Progenitor cell of endocrine pancreas (in vitro differentiated cells): ENCODE measurements at regions not wholly inside any gene's neighbourhood (a gene's known extent, or its start where the extent isn't known, plus 50 kb on each side); places are given as distances from the start of the nearest gene placed in this dataset.

ENCODE experiments used
- DNase-seq: peaks from one replicate; pipeline ENCODE4 v3.0.0; 2021; ENCODE audit warnings: low spot score; ENCODE audit not compliant: unreplicated experiment
- H3K27ac Mint-ChIP-seq: 2 replicates; pipeline ENCODE4 v1.8.0; 2021; ENCODE audit warnings: mild to moderate bottlenecking, moderate library complexity, mixed read lengths
- H3K27me3 Mint-ChIP-seq: 2 replicates; pipeline ENCODE4 v1.8.0; 2021; ENCODE audit warnings: mixed read lengths
- H3K36me3 Mint-ChIP-seq: 2 replicates; pipeline ENCODE4 v1.8.0; 2022; ENCODE audit warnings: mixed read lengths; ENCODE audit not compliant: insufficient read depth
- H3K4me1 Mint-ChIP-seq: 2 replicates; pipeline ENCODE4 v1.8.0; 2021; ENCODE audit warnings: low read depth, mixed read lengths
- H3K4me3 Mint-ChIP-seq: 2 replicates; pipeline ENCODE4 v1.8.0; 2021; ENCODE audit warnings: low read depth, mild to moderate bottlenecking, moderate library complexity, mixed read lengths
- H3K9me3 Mint-ChIP-seq: 2 replicates; pipeline ENCODE4 v1.8.0; 2021; ENCODE audit warnings: low read depth, mixed read lengths
- CTCF ChIP-seq: fragments of 200-600 bp; sonication (generic); IDR thresholded peaks from one replicate; pipeline ENCODE4 v1.5.0; 2021; ENCODE audit warnings: antibody characterized with exemption, mild to moderate bottlenecking; ENCODE audit not compliant: unreplicated experiment

GRCh38 chr5:128813317-128814070 lies 151.8 kb upstream of the SLC27A6 start:
- Mint-ChIP-seq H3K36me3 (no peaks in the 10 kb centered on the region), H3K4me1 (no peaks in the 10 kb centered on the region), H3K27ac (no peak overlapping the region), H3K27me3 (no peaks in the 10 kb centered on the region), H3K4me3 (no peak overlapping the region), H3K9me3 (peaks cover 3% of the 10 kb centered on the region)
- DNase-seq, result no peak
- TF ChIP-seq CTCF, result no peak

- TF ChIP-seq CTCF, result no peak
- Mint-ChIP-seq H3K9me3 (no peaks in the 10 kb centered on the region), H3K4me1 (no peaks in the 10 kb centered on the region), H3K36me3 (no peaks in the 10 kb centered on the region), H3K27me3 (no peaks in the 10 kb centered on the region), H3K4me3 (no peak overlapping the region), H3K27ac (no peak overlapping the region)
- DNase-seq, result no peak
These were observed 150.1 kb upstream of the SLC27A6 start for GRCh38 chr5:128815201-128815600.

- no peaks in the 10 kb centered on the region for H3K27me3 Mint-ChIP-seq
- H3K4me3 Mint-ChIP-seq, result no peak overlapping the region
- no peak overlapping the region for H3K27ac Mint-ChIP-seq
- no peaks in the 10 kb centered on the region for H3K4me1 Mint-ChIP-seq
- no peaks in the 10 kb centered on the region for H3K9me3 Mint-ChIP-seq
- no peak for DNase-seq
- H3K36me3 Mint-ChIP-seq, result no peaks in the 10 kb centered on the region
- no peak for TF ChIP-seq CTCF
These were observed 139.5 kb upstream of the SLC27A6 start for GRCh38 chr5:128825826-128826225.

- DNase-seq, result no peak
- H3K4me3 Mint-ChIP-seq, result no peak overlapping the region
- TF ChIP-seq CTCF, result no peak
- no peaks in the 10 kb centered on the region for H3K36me3 Mint-ChIP-seq
- H3K27me3 Mint-ChIP-seq, result no peaks in the 10 kb centered on the region
- no peaks in the 10 kb centered on the region for H3K9me3 Mint-ChIP-seq
- no peak overlapping the region for H3K27ac Mint-ChIP-seq
- H3K4me1 Mint-ChIP-seq, result no peaks in the 10 kb centered on the region
These were observed 139.0 kb upstream of the SLC27A6 start for GRCh38 chr5:128826275-128826674.

- Mint-ChIP-seq H3K36me3 (no peaks in the 10 kb centered on the region), H3K9me3 (peaks cover 3% of the 10 kb centered on the region), H3K27ac (no peak overlapping the region), H3K27me3 (peaks cover 15% of the 10 kb centered on the region), H3K4me1 (peaks cover 10% of the 10 kb centered on the region), H3K4me3 (no peak overlapping the region)
- TF ChIP-seq CTCF, result no peak
- no peak for DNase-seq
These were observed 128.7 kb upstream of the SLC27A6 start for GRCh38 chr5:128836571-128836970.
